Naive thymus-derived CD4-positive, alpha-beta T cell (primary cell): ENCODE measurements at regions not wholly inside any gene's neighbourhood (a gene's known extent, or its start where the extent isn't known, plus 50 kb on each side); places are given as distances from the start of the nearest gene placed in this dataset.

Experiments used
- ATAC-seq: fragments of 150-1000 bp; cut with Tn5 transposase; 2 replicates; pipeline ENCODE4 v1.10.0; 2021; ENCODE audit warnings: mild to moderate bottlenecking, moderate library complexity
- CTCF ChIA-PET: fragments of 350-600 bp; sonication (Branson Sonifier 250); formaldehyde crosslinking; loops from one replicate; lab custom pipeline; 2021; ENCODE audit warnings: antibody characterized with exemption; lab: Charles Lee
- POLR2A ChIA-PET: fragments of 350-600 bp; sonication (Branson Sonifier 250); formaldehyde crosslinking; loops from one replicate; lab custom pipeline; 2021; ENCODE audit warnings: antibody characterized with exemption, inconsistent platforms; lab: Charles Lee
- DNase-seq, 9 donors: peaks; one replicate each; pipeline versions ENCODE4 v3.0.0 to v3.0.0-alpha.2; 2020 to 2022; ENCODE audit warnings: mixed read lengths in 1 of 9
- H3K27ac ChIP-seq: one replicate; pipeline ENCODE4 v1.7.0; 2013; ENCODE audit warnings: mild to moderate bottlenecking, low read depth, low read length, moderate library complexity
- H3K27me3 ChIP-seq, 2 donors: one replicate each; pipeline ENCODE4 v1.7.0; 2013; ENCODE audit warnings: low read length in 2 of 2, mild to moderate bottlenecking in 2 of 2, moderate library complexity in 2 of 2; ENCODE audit not compliant: control insufficient read depth in 2 of 2, insufficient read depth in 2 of 2
- H3K36me3 ChIP-seq, 3 experiments: 1 replicate in 2 of 3; 2 replicates in 1 of 3; pipeline ENCODE4 v1.7.0; 2013; ENCODE audit warnings: low read length in 3 of 3, mild to moderate bottlenecking in 3 of 3, moderate library complexity in 1 of 3; ENCODE audit not compliant: insufficient read depth in 3 of 3, control insufficient read depth in 2 of 3
- H3K4me1 ChIP-seq, 2 donors: one replicate each; pipeline ENCODE4 v1.7.0; 2013; ENCODE audit warnings: low read length in 2 of 2, mild to moderate bottlenecking in 2 of 2, moderate library complexity in 1 of 2; ENCODE audit not compliant: control insufficient read depth in 2 of 2, insufficient read depth in 2 of 2
- H3K4me3 ChIP-seq: 2 replicates; pipeline ENCODE4 v1.7.0; 2013; ENCODE audit warnings: mild to moderate bottlenecking, low read length
- H3K9me3 ChIP-seq, 3 experiments: 1 replicate in 2 of 3; 2 replicates in 1 of 3; pipeline ENCODE4 v1.7.0; 2013; ENCODE audit warnings: low read length in 3 of 3; ENCODE audit not compliant: control insufficient read depth in 2 of 3
- H3K27ac Mint-ChIP-seq, 9 donors: one replicate each; pipeline ENCODE4 v1.8.0; 2020 to 2022; ENCODE audit warnings: mixed read lengths in 9 of 9, mild to moderate bottlenecking in 8 of 9, moderate library complexity in 5 of 9, inconsistent platforms in 2 of 9
- H3K27me3 Mint-ChIP-seq, 5 donors: one replicate each; pipeline ENCODE4 v1.8.0; 2021 to 2022; ENCODE audit warnings: mixed read lengths in 5 of 5, mild to moderate bottlenecking in 1 of 5
- H3K36me3 Mint-ChIP-seq, 5 donors: one replicate each; pipeline ENCODE4 v1.8.0; 2020 to 2022; ENCODE audit warnings: mixed read lengths in 5 of 5, mild to moderate bottlenecking in 3 of 5, inconsistent platforms in 1 of 5
- H3K4me1 Mint-ChIP-seq, 7 donors: one replicate each; pipeline ENCODE4 v1.8.0; 2020 to 2022; ENCODE audit warnings: mixed read lengths in 7 of 7, mild to moderate bottlenecking in 3 of 7, inconsistent platforms in 1 of 7
- H3K4me3 Mint-ChIP-seq, 10 donors: one replicate each; pipeline ENCODE4 v1.8.0; 2020 to 2022; ENCODE audit warnings: mild to moderate bottlenecking in 10 of 10, mixed read lengths in 10 of 10, moderate library complexity in 6 of 10, inconsistent platforms in 2 of 10
- H3K9me3 Mint-ChIP-seq, 11 donors: one replicate each; pipeline ENCODE4 v1.8.0; 2020 to 2022; ENCODE audit warnings: mixed read lengths in 11 of 11, mild to moderate bottlenecking in 4 of 11, inconsistent platforms in 1 of 11, moderate library complexity in 1 of 11
- intact Hi-C, 2 donors: fragments of 100-400 bp; cut with micrococcal nuclease; formaldehyde crosslinking; loops; one replicate each; pipeline ENCODE4 v1.15.1; 2023

DNA sequence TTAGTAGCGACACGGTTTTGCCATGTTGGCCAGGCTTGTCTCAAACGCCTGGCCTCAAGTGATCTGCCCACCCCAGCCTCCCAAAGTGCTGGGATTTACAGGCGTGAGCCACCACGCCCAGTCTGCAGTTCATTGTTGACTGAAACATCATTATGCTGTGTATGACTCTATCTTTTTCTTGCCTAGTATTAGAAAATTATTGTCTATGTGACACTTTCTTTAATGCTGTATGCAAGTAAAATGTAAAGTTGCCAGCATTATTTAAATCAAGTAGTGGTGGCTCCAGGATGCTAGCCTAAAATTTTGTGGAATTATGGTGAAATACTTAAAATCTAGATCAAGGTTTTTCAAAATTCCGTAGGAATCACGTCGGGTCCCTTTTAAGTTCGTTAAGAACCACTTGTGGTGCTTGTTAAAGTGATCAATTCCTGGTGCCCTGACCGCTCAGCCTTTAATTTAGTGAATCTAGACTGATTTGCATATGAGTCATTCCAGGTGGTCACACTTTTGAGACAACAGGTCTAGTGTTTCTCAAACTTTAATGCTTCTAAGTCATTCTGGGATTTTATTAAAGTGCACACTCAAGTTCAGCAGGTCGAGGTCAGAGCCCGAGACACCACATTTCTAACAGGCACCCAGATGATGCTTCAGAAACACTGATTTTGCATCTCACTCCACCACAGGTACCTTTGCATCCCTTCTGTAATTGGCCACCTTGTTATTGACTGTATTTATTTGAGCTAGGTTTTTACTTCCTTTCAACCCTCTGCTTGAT lies 132.6 kb upstream of the MTHFD1L start:
- no peaks in the 10 kb centered on the region for H3K27me3 Mint-ChIP-seq
- no peaks in the 10 kb centered on the region for H3K27me3 ChIP-seq
- H3K9me3 ChIP-seq: no peaks in the 10 kb centered on the region
- H3K9me3 Mint-ChIP-seq: no peaks in the 10 kb centered on the region
- no peak overlapping the region for H3K4me3 ChIP-seq
- H3K36me3 Mint-ChIP-seq: no peaks in the 10 kb centered on the region
- H3K27ac Mint-ChIP-seq: no peak overlapping the region
- ATAC-seq (no peak), DNase-seq (no peak)
- POLR2A ChIA-PET: no interaction called here
- H3K4me3 Mint-ChIP-seq: no peak overlapping the region
- no peaks in the 10 kb centered on the region for H3K36me3 ChIP-seq
- H3K4me1 Mint-ChIP-seq: no peaks in the 10 kb centered on the region
- intact Hi-C loops: no loop called here
- CTCF ChIA-PET: no interaction called here
- no peaks in the 10 kb centered on the region for H3K4me1 ChIP-seq
- H3K27ac ChIP-seq: no peak overlapping the region

DNA sequence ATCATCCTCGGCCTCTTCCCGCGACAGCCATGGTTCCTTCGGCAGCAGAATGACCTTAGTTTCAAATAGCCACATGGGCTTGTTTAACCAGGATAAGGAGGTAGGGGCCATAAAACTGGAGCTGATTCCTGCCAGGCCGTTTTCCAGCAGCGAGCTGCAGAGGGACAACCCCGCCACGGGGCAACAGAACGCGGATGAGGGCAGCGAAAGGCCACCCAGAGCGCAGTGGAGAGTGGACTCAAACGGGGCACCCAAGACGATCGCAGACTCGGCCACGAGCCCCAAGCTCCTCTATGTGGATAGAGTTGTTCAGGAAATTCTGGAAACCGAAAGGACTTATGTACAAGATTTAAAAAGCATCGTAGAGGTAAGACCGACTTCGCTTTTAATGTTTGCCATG lies 131.8 kb upstream of the MTHFD1L start:
- Histone ChIP-seq H3K27ac (no peak overlapping the region), H3K9me3 (no peaks in the 10 kb centered on the region), H3K36me3 (no peaks in the 10 kb centered on the region), H3K4me1 (no peaks in the 10 kb centered on the region), H3K27me3 (no peaks in the 10 kb centered on the region), H3K4me3 (no peak overlapping the region)
- no peaks in the 10 kb centered on the region for H3K36me3 Mint-ChIP-seq
- POLR2A ChIA-PET: no interaction called here
- H3K27ac Mint-ChIP-seq: no peak overlapping the region
- H3K27me3 Mint-ChIP-seq: no peaks in the 10 kb centered on the region
- ATAC-seq (no peak), DNase-seq (no peak)
- H3K9me3 Mint-ChIP-seq: no peaks in the 10 kb centered on the region
- intact Hi-C loops: no loop called here
- CTCF ChIA-PET: no interaction called here
- H3K4me1 Mint-ChIP-seq: no peaks in the 10 kb centered on the region
- no peak overlapping the region for H3K4me3 Mint-ChIP-seq

DNA sequence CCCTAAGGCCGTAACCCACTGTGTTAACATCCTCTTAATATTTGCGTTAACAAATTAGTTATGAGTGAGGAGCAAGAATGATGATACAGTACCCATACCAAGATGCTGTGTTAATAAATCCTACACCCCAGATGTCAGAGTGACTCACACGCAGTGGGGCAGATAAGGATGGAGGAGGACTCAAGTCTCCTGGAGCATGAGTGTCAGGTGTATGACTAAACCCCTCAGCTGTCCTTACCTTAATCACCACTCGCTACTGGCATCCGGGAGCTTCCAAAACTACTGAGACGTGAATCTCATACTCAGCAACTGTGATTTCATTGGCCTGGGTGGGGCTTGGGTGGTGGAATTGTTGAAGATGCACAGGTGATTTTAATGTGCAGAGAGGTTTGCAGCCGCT lies 131.3 kb upstream of the MTHFD1L start:
- Mint-ChIP-seq H3K27me3 (no peaks in the 10 kb centered on the region), H3K4me1 (no peaks in the 10 kb centered on the region), H3K4me3 (no peak overlapping the region), H3K27ac (no peak overlapping the region), H3K36me3 (no peaks in the 10 kb centered on the region), H3K9me3 (no peaks in the 10 kb centered on the region)
- ATAC-seq (no peak), DNase-seq (no peak)
- H3K27me3 ChIP-seq: no peaks in the 10 kb centered on the region
- H3K4me3 ChIP-seq: no peak overlapping the region
- H3K4me1 ChIP-seq: no peaks in the 10 kb centered on the region
- H3K9me3 ChIP-seq: no peaks in the 10 kb centered on the region
- no peak overlapping the region for H3K27ac ChIP-seq
- CTCF ChIA-PET: interaction anchor here (0.7 kb wide), 1 partner anchor 316 kb away, joined by 3 read pairs; no protein-coding TSS in a partner anchor
- POLR2A ChIA-PET: no interaction called here
- intact Hi-C loops: no loop called here
- H3K36me3 ChIP-seq: no peaks in the 10 kb centered on the region

DNA sequence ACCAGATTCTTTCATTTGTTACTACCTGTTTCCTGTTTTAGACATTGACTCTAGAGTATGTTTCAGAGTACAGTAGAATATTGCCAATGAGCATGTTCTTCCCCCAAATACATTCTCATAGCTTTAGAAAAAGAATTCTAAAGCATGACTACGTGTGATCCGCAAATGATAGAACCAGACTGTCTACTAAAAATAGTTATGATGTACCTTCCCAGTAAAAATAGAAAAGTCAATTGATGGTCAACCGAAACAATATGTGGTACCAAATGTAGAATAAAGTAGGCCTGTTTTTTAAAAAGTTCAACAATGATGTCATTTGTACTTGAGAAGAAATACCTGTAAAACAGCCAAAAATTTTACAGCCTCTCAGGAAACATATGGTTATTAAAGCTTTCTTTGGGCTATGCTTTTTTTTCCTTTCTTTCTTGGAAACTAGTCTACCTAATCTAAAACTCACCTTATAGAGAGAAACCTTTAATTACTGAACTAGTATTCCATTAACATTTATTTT lies 130.1 kb upstream of the MTHFD1L start:
- Histone ChIP-seq H3K36me3 (no peaks in the 10 kb centered on the region), H3K27me3 (no peaks in the 10 kb centered on the region), H3K9me3 (no peaks in the 10 kb centered on the region), H3K4me1 (no peaks in the 10 kb centered on the region), H3K4me3 (no peak overlapping the region), H3K27ac (no peak overlapping the region)
- ChIA-PET CTCF (no interaction called here), POLR2A (no interaction called here)
- Mint-ChIP-seq H3K27me3 (peaks cover 0 to 5% (median 0%) of the 10 kb centered on the region in 5 donors), H3K9me3 (no peaks in the 10 kb centered on the region), H3K36me3 (no peaks in the 10 kb centered on the region), H3K4me3 (no peak overlapping the region), H3K27ac (no peak overlapping the region), H3K4me1 (no peaks in the 10 kb centered on the region)
- intact Hi-C loops: no loop called here
- no peak for DNase-seq
- ATAC-seq: no peak

DNA sequence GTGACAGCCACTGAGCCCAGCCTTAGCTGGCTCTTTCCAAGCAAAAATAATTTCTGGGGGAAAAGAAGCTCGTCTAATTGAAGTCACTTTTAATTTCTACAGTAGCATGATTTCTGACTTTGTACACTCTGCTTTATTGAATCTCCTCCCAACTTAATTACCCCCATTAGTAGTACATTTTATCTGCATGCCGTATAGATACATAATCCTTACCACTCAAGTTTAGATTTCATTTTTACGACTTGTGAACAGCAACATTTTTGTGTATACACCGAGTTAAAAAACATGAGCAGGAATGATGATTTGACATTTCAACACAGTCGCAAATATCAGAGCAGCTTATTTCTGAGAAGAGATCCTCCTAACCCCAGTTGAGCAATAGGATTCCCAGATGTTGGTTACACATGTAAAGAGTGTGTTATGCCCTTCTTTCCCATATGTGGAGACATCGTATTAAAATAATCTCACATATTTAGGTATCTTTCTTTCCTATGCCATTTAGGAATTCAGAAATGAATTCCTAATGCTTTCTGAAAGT lies 127.3 kb upstream of the MTHFD1L start:
- no peaks in the 10 kb centered on the region for H3K9me3 Mint-ChIP-seq
- intact Hi-C loops: no loop called here
- DNase-seq (no peak), ATAC-seq (no peak)
- H3K36me3 Mint-ChIP-seq: no peaks in the 10 kb centered on the region
- CTCF ChIA-PET: no interaction called here
- POLR2A ChIA-PET: no interaction called here
- Histone ChIP-seq H3K4me1 (no peaks in the 10 kb centered on the region), H3K27me3 (no peaks in the 10 kb centered on the region), H3K4me3 (no peak overlapping the region), H3K9me3 (no peaks in the 10 kb centered on the region), H3K27ac (no peak overlapping the region), H3K36me3 (no peaks in the 10 kb centered on the region)
- H3K4me1 Mint-ChIP-seq: no peaks in the 10 kb centered on the region
- peaks cover 0 to 12% (median 5%) of the 10 kb centered on the region in 5 donors for H3K27me3 Mint-ChIP-seq
- H3K4me3 Mint-ChIP-seq: no peak overlapping the region
- no peak overlapping the region for H3K27ac Mint-ChIP-seq

DNA sequence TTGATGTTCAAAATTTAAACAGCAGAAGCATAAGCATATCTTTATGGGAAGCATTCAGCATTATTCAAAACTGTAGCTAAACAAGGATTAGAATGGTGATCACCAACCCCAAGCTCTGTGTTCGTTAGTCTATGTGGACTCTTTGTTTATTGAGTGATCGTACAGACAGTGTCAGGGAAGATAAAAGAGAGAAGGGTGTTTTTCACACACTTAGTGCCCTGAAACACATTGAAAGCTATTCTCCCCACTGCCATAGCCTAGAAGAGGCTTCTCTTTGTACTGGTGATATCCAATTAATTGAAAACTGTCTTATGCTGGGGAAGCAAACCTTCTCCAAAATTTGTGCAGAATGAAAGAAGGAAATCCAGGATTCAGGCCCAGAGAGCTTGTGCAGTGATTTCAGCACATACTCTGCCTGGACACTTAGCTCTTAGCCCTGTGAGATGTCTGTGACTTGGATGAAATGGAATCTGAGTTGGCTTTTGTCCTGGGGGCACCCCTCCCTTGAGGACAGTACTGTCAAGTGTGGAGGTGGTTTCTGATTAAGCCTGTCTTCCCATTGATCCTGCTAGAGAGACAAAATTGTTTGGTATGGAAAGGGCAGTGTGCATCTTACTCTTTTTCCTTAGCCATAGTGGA lies 125.7 kb upstream of the MTHFD1L start:
- Histone ChIP-seq H3K9me3 (no peaks in the 10 kb centered on the region), H3K36me3 (no peaks in the 10 kb centered on the region), H3K4me3 (no peak overlapping the region), H3K27me3 (no peaks in the 10 kb centered on the region), H3K4me1 (no peaks in the 10 kb centered on the region), H3K27ac (no peak overlapping the region)
- no peaks in the 10 kb centered on the region for H3K9me3 Mint-ChIP-seq
- CTCF ChIA-PET: no interaction called here
- intact Hi-C loops: no loop called here
- H3K27ac Mint-ChIP-seq: no peak overlapping the region
- POLR2A ChIA-PET: no interaction called here
- H3K4me1 Mint-ChIP-seq: no peaks in the 10 kb centered on the region
- ATAC-seq: no peak
- peaks cover 0 to 12% (median 5%) of the 10 kb centered on the region in 5 donors for H3K27me3 Mint-ChIP-seq
- no peak overlapping the region for H3K4me3 Mint-ChIP-seq
- DNase-seq: no peak
- no peaks in the 10 kb centered on the region for H3K36me3 Mint-ChIP-seq
